GM21825 (cell line): ENCODE measurements at regions not wholly inside any gene's neighbourhood (a gene's known extent, or its start where the extent isn't known, plus 50 kb on each side); places are given as distances from the start of the nearest gene placed in this dataset.
A peak's percentile ranks its signal among the peaks of the same experiment; 100 is the strongest.
"Not testable (repeated sequence)": the region's sequence is repeated elsewhere in the genome, so short reads cannot be mapped to it uniquely, and the experiment has no call there.

Experiments used
- ATAC-seq: cut with Tn5 transposase; IDR thresholded peaks from one replicate; pipeline ENCODE4 v1.9.1; 2021; ENCODE audit warnings: mild to moderate bottlenecking, moderate library complexity; ENCODE audit not compliant: unreplicated experiment

GRCh38 chr2:47690706-47691325 lies 92.1 kb upstream of the MSH6 start:
- ATAC-seq: not testable (repeated sequence)

GRCh38 chr2:47690132-47690531 lies 92.8 kb upstream of the MSH6 start:
- ATAC-seq: no peak

- ATAC-seq: peak; percentile 73
These were observed 93.8 kb upstream of the MSH6 start for GRCh38 chr2:47689118-47689517.

- no peak for ATAC-seq
These were observed 94.4 kb upstream of the MSH6 start for GRCh38 chr2:47688561-47688960.

- ATAC-seq: no peak
These were observed 95.1 kb upstream of the MSH6 start for GRCh38 chr2:47687856-47688255.

GRCh38 chr2:47686018-47686417 lies 96.9 kb upstream of the MSH6 start:
- ATAC-seq: no peak

GRCh38 chr2:47682216-47682749 lies 100.7 kb upstream of the MSH6 start:
- no peak for ATAC-seq

- ATAC-seq: no peak
These were observed 105.6 kb upstream of the KCNK12 start for GRCh38 chr2:47676261-47676926.

- no peak for ATAC-seq
These were observed 104.5 kb upstream of the KCNK12 start for GRCh38 chr2:47675196-47675825.

GRCh38 chr2:47666332-47666731 lies 95.5 kb upstream of the KCNK12 start:
- ATAC-seq: no peak

- no peak for ATAC-seq
These were observed 94.0 kb upstream of the KCNK12 start for GRCh38 chr2:47664817-47665216.

- ATAC-seq: no peak
These were observed 91.8 kb upstream of the KCNK12 start for GRCh38 chr2:47662552-47662951.

- ATAC-seq: no peak
These were observed 90.5 kb upstream of the KCNK12 start for GRCh38 chr2:47661310-47661709.

- no peak for ATAC-seq
These were observed 89.4 kb upstream of the KCNK12 start for GRCh38 chr2:47660168-47660567.

- ATAC-seq: no peak
These were observed 88.0 kb upstream of the KCNK12 start for GRCh38 chr2:47658646-47659320.

- ATAC-seq: no peak
These were observed 87.2 kb upstream of the KCNK12 start for GRCh38 chr2:47657886-47658489.

GRCh38 chr2:47656715-47657600 lies 86.2 kb upstream of the KCNK12 start:
- ATAC-seq: no peak

GRCh38 chr2:47655563-47655880 lies 84.7 kb upstream of the KCNK12 start:
- no peak for ATAC-seq

GRCh38 chr2:47654790-47655562 lies 84.2 kb upstream of the KCNK12 start:
- peak; percentile 88 for ATAC-seq
